ENCODE measurements at regions not wholly inside any gene's neighbourhood (a gene's known extent, or its start where the extent isn't known, plus 50 kb on each side); places are given as distances from the start of the nearest gene placed in this dataset.

- H3K4me1 ChIP-seq: no peaks in the 10 kb centered on the region
- H3K4me3 ChIP-seq: no peak overlapping the region
- H3K27ac ChIP-seq: no peak overlapping the region
- no peaks in the 10 kb centered on the region for H3K36me3 ChIP-seq
- WGBS, 4 donors: 68 to 74% (median 71%) methylated on average over 2 of the region's 2 CpGs
- H3K27me3 ChIP-seq: no peaks in the 10 kb centered on the region
- no peak for TF ChIP-seq POLR2A (IDR thresholded peaks at IDR 0.05)
- no peak for TF ChIP-seq CTCF (IDR thresholded peaks at IDR 0.05)
- H3K9me3 ChIP-seq: no peaks in the 10 kb centered on the region
- intact Hi-C loops (cut with DNase I): no loop called here
- no peak for DNase-seq
- no peak for ATAC-seq
Observed at GRCh38 chr11:40062616-40063015, 1396.8 kb downstream of the LRRC4C start.

- TF ChIP-seq POLR2A (IDR thresholded peaks at IDR 0.05) (no peak), CTCF (IDR thresholded peaks at IDR 0.05) (no peak)
- 79 to 88% (median 81%) methylated on average over 3 of the region's 3 CpGs for WGBS, 4 donors
Observed at GRCh38 chr11:40061221-40061620, 1398.2 kb downstream of the LRRC4C start.

GRCh38 chr11:40054631-40055030, 1404.8 kb downstream of the LRRC4C start:
- H3K4me3 ChIP-seq: no peak overlapping the region
- H3K36me3 ChIP-seq: no peaks in the 10 kb centered on the region
- DNase-seq: no peak
- H3K27ac ChIP-seq: no peak overlapping the region
- intact Hi-C loops (cut with DNase I): no loop called here
- TF ChIP-seq POLR2A (IDR thresholded peaks at IDR 0.05) (no peak), CTCF (IDR thresholded peaks at IDR 0.05) (no peak)
- H3K4me1 ChIP-seq: no peaks in the 10 kb centered on the region
- ATAC-seq: no peak
- H3K27me3 ChIP-seq: no peaks in the 10 kb centered on the region
- peaks cover 0 to 3% (median 0%) of the 10 kb centered on the region in 12 donors for H3K9me3 ChIP-seq

More at GRCh38 chr11:40061221-40061620, 1398.2 kb downstream of the LRRC4C start:
- intact Hi-C loops (cut with DNase I): no loop called here
- DNase-seq (no peak), ATAC-seq (no peak)
- no peak overlapping the region for H3K4me3 ChIP-seq
- H3K4me1 ChIP-seq: no peaks in the 10 kb centered on the region
- H3K36me3 ChIP-seq: no peaks in the 10 kb centered on the region
- H3K9me3 ChIP-seq: no peaks in the 10 kb centered on the region
- no peaks in the 10 kb centered on the region for H3K27me3 ChIP-seq
- no peak overlapping the region for H3K27ac ChIP-seq

GRCh38 chr11:40045312-40045711, 1414.1 kb downstream of the LRRC4C start:
- H3K4me3 ChIP-seq: no peak overlapping the region
- WGBS, 4 donors: 72 to 78% (median 76%) methylated on average over 3 of the region's 3 CpGs
- ATAC-seq (no peak), DNase-seq (no peak)
- intact Hi-C loops (cut with DNase I): no loop called here
- no peaks in the 10 kb centered on the region for H3K4me1 ChIP-seq
- no peak overlapping the region for H3K27ac ChIP-seq
- H3K36me3 ChIP-seq: no peaks in the 10 kb centered on the region
- no peaks in the 10 kb centered on the region for H3K27me3 ChIP-seq
- peaks cover 0 to 20% (median 0%) of the 10 kb centered on the region in 12 donors for H3K9me3 ChIP-seq
- TF ChIP-seq POLR2A (IDR thresholded peaks at IDR 0.05): no peak
- TF ChIP-seq CTCF (IDR thresholded peaks at IDR 0.05): no peak
